SK-N-SH (cell line): ENCODE measurements at regions not wholly inside any gene's neighbourhood (a gene's known extent, or its start where the extent isn't known, plus 50 kb on each side); places are given as distances from the start of the nearest gene placed in this dataset.

Source experiments
- MXI1 ChIP-seq: IDR thresholded peaks from 2 replicates; pipeline ENCODE4 v1.6.1; 2012; ENCODE audit warnings: mild to moderate bottlenecking, low read depth, low read length, improper control_type of control experiment
- RAD21 ChIP-seq: IDR thresholded peaks from 2 replicates; pipeline ENCODE4 v1.6.1; 2012; ENCODE audit warnings: mild to moderate bottlenecking, low read length
- RFX5 ChIP-seq: IDR thresholded peaks from 2 replicates; pipeline ENCODE4 v1.6.1; 2012; ENCODE audit warnings: mild to moderate bottlenecking, improper control_type of control experiment, low read length
- TF ChIP-seq, protein P1 (sequence below): fragments of 200-600 bp; sonication (generic); IDR thresholded peaks from 2 replicates; pipeline ENCODE4 v1.6.1; 2017; ENCODE audit warnings: antibody characterized with exemption, mild to moderate bottlenecking, moderate library complexity
- TF ChIP-seq, protein P2 (sequence below): IDR thresholded peaks from 2 replicates; pipeline ENCODE4; 2012

- TF ChIP-seq RAD21 (no peak), MXI1 (no peak), RFX5 (no peak)
- TF ChIP-seq, protein P1, sequence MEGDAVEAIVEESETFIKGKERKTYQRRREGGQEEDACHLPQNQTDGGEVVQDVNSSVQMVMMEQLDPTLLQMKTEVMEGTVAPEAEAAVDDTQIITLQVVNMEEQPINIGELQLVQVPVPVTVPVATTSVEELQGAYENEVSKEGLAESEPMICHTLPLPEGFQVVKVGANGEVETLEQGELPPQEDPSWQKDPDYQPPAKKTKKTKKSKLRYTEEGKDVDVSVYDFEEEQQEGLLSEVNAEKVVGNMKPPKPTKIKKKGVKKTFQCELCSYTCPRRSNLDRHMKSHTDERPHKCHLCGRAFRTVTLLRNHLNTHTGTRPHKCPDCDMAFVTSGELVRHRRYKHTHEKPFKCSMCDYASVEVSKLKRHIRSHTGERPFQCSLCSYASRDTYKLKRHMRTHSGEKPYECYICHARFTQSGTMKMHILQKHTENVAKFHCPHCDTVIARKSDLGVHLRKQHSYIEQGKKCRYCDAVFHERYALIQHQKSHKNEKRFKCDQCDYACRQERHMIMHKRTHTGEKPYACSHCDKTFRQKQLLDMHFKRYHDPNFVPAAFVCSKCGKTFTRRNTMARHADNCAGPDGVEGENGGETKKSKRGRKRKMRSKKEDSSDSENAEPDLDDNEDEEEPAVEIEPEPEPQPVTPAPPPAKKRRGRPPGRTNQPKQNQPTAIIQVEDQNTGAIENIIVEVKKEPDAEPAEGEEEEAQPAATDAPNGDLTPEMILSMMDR = no peak
- TF ChIP-seq, protein P2, sequence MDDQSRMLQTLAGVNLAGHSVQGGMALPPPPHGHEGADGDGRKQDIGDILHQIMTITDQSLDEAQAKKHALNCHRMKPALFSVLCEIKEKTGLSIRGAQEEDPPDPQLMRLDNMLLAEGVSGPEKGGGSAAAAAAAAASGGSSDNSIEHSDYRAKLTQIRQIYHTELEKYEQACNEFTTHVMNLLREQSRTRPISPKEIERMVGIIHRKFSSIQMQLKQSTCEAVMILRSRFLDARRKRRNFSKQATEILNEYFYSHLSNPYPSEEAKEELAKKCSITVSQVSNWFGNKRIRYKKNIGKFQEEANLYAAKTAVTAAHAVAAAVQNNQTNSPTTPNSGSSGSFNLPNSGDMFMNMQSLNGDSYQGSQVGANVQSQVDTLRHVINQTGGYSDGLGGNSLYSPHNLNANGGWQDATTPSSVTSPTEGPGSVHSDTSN = no peak
Observed at GRCh38 chr20:43360016-43360415, 97.7 kb upstream of the SRSF6 start.
